Bronchial epithelial cell (primary cell): ENCODE measurements at regions not wholly inside any gene's neighbourhood (a gene's known extent, or its start where the extent isn't known, plus 50 kb on each side); places are given as distances from the start of the nearest gene placed in this dataset.

Experiments used
- DNase-seq: peaks from one replicate; pipeline ENCODE4 v3.0.0-alpha.2; 2010; ENCODE audit warnings: low read depth
- FAIRE-seq: peaks from 2 replicates; lab custom pipeline; 2011; peaks lifted over from hg19 to GRCh38; lab: Jason Lieb, UNC
- H3K27me3 ChIP-seq: 2 replicates; pipeline ENCODE4 v1.5.1; 2011; ENCODE audit warnings: low read length; ENCODE audit not compliant: control insufficient read depth, insufficient read depth
- H3K36me3 ChIP-seq: 2 replicates; pipeline ENCODE4 v1.5.1; 2011; ENCODE audit warnings: low read length; ENCODE audit not compliant: control insufficient read depth, insufficient read depth
- H3K4me3 ChIP-seq: 2 replicates; pipeline ENCODE4 v1.5.1; 2011; ENCODE audit warnings: mild to moderate bottlenecking, low read depth, low read length, control low read depth
- TF ChIP-seq, protein P1 (sequence below): IDR thresholded peaks from 2 replicates; pipeline ENCODE4 v1.5.1; 2011; ENCODE audit warnings: mild to moderate bottlenecking, moderate library complexity, low read length, control low read depth, inconsistent platforms; ENCODE audit not compliant: insufficient read depth, severe bottlenecking

DNA sequence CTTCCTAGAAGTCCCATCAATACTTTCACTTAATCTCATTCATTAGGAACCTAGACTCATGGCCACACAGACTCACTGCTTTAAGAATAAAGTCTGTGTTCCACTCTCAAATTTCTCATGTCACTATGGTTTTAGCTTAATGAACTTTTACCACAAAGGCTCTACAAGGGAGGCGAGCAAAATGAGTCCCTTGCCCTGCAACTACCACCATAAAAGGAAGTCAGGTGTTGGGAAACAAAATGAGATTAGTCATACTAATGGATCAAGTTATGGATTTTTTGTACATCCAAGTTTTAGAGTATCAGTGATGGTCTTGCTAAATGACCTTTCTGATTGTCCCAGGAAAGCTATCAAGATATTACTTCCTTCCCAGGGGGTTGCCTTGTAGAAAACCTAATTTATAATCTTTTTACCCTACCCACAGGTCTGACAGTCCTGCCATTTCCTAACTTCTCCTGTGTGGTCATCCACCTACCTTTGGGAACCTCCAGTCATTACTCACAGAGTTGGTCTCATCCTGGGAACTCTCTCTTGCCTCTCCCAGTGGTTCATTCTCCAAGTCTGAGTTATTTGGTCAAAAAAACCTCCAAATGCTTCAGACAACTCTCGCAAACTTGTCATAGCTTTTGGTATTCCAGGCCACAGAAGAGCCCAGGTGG lies 51.8 kb upstream of the SLC16A1 start:
- FAIRE-seq (no peak), DNase-seq (peak; percentile 63)
- no peaks in the 10 kb centered on the region for H3K27me3 ChIP-seq
- H3K4me3 ChIP-seq, result no peak overlapping the region
- TF ChIP-seq, protein P1, sequence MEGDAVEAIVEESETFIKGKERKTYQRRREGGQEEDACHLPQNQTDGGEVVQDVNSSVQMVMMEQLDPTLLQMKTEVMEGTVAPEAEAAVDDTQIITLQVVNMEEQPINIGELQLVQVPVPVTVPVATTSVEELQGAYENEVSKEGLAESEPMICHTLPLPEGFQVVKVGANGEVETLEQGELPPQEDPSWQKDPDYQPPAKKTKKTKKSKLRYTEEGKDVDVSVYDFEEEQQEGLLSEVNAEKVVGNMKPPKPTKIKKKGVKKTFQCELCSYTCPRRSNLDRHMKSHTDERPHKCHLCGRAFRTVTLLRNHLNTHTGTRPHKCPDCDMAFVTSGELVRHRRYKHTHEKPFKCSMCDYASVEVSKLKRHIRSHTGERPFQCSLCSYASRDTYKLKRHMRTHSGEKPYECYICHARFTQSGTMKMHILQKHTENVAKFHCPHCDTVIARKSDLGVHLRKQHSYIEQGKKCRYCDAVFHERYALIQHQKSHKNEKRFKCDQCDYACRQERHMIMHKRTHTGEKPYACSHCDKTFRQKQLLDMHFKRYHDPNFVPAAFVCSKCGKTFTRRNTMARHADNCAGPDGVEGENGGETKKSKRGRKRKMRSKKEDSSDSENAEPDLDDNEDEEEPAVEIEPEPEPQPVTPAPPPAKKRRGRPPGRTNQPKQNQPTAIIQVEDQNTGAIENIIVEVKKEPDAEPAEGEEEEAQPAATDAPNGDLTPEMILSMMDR, result no peak
- no peaks in the 10 kb centered on the region for H3K36me3 ChIP-seq

DNA sequence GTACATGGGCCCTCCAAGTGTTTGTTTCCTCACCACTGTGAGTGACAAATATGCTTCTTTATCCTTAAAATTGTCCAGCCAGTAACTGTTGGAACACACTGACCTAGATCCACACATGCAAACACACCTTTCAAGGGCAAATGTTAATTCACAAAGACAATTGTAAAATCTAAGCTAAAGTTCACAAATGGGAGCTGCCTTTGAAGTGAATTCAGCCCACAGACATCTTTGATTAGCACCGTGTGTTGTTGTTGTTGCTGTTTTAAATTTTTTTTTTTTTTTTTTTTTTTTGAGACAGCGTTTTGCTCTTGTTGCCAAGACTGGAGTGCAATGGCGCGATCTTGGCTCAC lies 52.3 kb upstream of the SLC16A1 start:
- no peaks in the 10 kb centered on the region for H3K27me3 ChIP-seq
- DNase-seq (no peak), FAIRE-seq (no peak)
- no peaks in the 10 kb centered on the region for H3K36me3 ChIP-seq
- H3K4me3 ChIP-seq, result no peak overlapping the region
- TF ChIP-seq, protein P1, result no peak

DNA sequence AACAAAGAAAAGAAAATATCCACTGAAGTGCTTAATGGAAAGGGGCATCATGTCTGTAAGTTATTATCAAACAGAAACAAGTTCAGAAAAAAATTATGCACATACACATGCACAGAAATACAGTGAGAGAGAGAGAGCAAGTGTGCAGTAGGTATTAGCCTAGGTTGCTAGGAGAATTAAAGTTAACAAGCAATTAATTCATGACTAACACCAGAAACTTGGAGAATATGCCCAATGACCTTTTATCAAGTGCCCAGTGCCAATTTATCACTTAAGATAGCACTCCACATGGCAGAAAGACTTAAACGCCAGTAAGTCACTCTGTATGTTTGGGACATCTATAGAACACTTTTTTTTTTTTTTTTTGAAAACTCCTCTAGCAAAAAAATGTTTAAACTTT lies 56.2 kb upstream of the SLC16A1 start:
- Histone ChIP-seq H3K4me3 (no peak overlapping the region), H3K27me3 (no peaks in the 10 kb centered on the region), H3K36me3 (no peaks in the 10 kb centered on the region)
- FAIRE-seq, result no peak
- TF ChIP-seq, protein P1, result no peak
- DNase-seq, result no peak

DNA sequence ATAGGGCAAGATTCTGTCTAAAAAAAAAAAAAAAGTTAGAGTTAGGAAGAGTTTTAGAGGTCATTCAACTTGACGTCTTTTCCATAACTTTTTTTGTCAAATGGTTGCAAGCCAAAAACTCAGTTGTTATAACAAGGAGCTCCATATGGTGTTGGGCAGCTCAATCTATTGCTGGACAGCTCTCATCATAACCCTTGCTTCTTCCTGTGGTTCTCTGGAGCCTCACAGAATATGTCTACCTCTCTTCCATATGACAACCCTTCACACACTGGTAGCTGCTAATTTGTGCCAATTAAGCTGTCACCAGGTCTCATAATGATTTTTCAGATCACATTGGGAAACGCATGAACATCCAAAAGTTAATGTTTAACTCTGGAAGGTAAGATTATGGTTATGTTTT lies 57.8 kb upstream of the SLC16A1 start:
- TF ChIP-seq, protein P1, result no peak
- FAIRE-seq (no peak), DNase-seq (no peak)
- H3K36me3 ChIP-seq, result no peaks in the 10 kb centered on the region
- no peaks in the 10 kb centered on the region for H3K27me3 ChIP-seq
- H3K4me3 ChIP-seq, result no peak overlapping the region

DNA sequence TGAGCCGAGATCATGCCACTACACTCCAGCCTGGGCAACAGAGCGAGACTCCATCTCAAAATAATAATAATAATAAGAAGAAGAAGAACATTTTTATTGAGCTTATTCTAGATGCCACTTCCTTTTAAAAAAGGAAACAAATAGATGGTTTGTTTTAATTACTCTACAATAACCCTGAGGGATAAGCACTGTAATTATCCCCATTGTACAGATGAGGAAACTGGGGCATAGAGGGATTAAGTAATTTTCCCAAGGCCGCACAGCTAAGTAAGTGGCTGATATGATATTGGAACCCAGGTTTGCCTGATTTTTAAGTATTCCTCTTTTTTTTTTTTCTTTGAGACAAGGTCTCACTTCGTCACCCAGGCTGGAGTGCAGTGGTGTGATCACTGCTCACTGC lies 58.5 kb upstream of the LRIG2 start:
- DNase-seq, result no peak
- Histone ChIP-seq H3K27me3 (no peaks in the 10 kb centered on the region), H3K36me3 (no peaks in the 10 kb centered on the region), H3K4me3 (no peak overlapping the region)
- no peak for FAIRE-seq
- TF ChIP-seq, protein P1, result no peak

DNA sequence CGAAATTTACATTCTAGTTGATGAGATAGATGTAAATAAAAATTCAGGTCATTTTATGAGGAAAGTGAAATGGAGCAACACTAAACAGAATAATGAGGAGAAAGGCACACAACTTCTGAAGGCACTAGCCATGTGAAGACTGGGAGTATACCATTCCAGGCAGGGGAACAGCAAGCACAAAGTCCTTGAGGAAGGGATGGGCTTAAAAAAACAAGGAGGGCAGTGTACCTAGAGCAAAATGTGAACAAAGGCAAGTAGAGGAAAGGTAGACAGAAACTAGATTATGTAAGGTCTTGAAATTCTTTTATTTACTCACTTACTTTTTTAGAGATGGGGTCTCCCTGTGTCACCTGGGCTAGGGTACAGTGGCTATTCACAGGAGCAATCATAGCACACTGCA lies 54.1 kb upstream of the LRIG2 start:
- DNase-seq, result no peak
- FAIRE-seq, result no peak

More for the DNA sequence above, 54.1 kb upstream of the LRIG2 start:
- TF ChIP-seq, protein P1, result no peak
- H3K4me3 ChIP-seq, result no peak overlapping the region
- H3K27me3 ChIP-seq, result no peaks in the 10 kb centered on the region
- no peaks in the 10 kb centered on the region for H3K36me3 ChIP-seq
